Muscle of arm (tissue), 1 donor: ENCODE measurements at regions not wholly inside any gene's neighbourhood (a gene's known extent, or its start where the extent isn't known, plus 50 kb on each side); places are given as distances from the start of the nearest gene placed in this dataset.
"Not testable (repeated sequence)": the region's sequence is repeated elsewhere in the genome, so short reads cannot be mapped to it uniquely, and the experiment has no call there.

ENCODE experiments used
- DNase-seq: peaks from one replicate; pipeline ENCODE4 v3.0.0-alpha.2; 2013

DNA sequence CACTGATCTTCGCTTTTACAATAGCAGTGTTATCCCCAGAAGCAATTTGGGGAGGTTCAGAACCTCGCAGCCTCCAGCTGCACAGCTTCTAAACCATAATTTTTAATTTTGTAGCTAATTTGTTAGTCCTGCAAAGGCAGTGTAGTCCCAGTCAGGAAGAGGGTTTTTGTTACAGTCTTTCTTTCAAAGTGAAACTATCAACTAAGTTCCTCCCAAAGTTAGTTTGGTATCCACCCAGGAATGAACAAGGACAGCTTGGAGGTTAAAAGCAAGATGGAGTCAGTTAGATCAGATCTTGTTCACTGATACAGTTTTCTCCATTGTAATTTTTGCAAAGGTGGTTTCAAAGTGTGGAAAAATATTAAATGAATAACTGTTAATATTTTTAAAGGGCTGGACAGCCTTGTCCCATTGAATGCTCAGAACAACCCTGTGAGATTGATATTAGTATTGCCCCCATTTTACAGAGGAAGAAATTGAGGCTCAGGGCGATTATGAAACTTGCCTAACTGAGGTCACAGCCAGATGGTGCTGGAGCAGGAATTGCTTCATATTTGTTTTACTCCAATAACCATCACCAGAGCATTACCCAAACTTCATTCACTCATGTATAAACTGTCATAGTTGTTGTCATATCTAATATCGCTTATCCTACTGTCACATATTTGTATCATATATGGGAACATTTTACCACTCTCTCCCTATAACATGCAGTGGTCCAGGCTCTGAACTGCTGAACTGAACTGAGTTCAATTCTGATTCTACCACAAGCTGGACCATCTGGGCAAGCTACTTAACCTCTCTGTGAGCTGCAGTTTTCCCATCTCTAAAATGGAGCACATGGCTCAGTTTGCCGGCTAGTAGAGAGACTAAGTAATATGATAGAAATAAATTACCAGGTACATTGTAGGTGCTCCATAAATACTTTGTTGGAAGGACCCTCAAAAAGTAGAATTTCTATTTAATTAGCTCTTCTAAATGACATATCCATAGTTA, 213.8 kb downstream of the BCAS1 start:
- no peak for DNase-seq

DNA sequence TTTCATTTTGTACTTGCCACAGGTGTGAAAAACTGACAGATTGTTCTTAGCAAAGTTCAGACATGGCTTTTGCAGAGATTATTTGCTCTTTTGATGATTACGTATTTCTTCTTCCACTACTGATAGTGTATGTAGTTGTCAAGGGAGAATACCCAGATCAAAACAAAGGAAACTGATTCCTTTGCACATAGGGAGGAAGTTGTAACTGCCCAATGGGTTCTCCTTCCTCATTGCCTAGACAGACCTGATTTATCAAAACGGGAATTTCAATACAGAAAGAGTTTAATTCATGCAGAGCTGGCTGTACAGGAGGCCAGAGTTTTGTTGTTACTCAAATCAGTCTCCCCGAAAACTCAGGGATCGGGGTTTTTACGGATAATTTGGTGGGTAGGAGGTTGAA, 214.7 kb downstream of the BCAS1 start:
- DNase-seq = no peak

DNA sequence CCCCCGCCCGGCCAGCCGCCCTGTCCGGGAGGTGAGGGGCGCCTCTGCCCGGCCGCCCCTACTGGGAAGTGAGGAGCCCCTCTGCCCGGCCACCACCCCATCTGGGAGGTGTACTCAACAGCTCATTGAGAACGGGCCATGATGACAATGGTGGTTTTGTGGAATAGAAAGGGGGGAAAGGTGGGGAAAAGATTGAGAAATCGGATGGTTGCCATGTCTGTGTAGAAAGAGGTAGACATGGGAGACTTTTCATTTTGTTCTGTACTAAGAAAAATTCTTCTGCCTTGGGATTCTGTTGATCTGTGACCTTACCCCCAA, 215.8 kb downstream of the BCAS1 start:
- DNase-seq = not testable (repeated sequence)

DNA sequence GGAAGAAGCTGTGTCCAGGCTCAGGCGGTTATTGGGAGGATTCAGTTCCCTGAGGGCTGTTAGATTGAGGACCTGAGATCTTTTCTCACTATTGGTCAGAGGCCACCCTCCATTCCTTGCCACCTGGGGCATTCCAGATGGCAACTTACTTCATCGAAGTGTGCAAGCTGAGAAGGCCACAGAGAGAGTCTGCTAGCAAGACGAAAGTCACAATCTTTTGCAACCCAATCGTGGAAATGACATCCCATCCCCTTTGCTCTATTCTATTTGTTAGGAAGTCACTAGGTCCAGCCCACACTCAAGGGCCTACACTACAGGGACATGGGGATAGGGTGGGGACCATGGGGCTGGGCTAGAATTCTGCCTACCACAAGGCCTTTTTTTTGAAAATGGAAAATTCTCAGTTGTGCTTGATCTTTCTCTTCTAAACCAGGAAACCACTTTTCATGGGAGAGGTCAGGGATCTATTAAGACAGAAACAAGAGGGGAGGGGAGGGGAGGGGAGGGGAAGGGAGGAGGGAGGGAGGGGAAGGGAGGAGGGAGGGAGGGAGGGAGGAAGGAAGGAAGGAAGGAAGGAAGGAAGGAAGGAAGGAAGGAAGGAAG, 217.2 kb downstream of the BCAS1 start:
- no peak for DNase-seq

DNA sequence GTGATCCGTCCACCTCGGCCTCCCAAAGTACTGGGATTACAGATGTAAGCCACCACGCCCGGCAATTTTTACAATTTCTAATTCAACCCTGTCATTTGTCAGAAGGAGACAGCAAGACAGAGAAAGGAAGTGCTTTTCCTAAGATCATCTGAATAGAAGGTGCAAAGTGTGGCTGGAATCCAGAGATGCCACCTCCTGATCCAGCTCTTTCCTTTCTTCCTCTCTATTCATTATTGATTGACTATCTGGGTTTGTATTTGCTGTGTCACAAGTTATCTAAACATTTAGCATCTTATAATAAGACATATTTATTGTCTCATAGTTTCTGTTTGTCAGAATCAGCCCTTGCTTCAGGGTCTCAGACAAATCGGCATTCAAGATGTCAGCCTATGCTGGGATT, 217.7 kb downstream of the BCAS1 start:
- no peak for DNase-seq

DNA sequence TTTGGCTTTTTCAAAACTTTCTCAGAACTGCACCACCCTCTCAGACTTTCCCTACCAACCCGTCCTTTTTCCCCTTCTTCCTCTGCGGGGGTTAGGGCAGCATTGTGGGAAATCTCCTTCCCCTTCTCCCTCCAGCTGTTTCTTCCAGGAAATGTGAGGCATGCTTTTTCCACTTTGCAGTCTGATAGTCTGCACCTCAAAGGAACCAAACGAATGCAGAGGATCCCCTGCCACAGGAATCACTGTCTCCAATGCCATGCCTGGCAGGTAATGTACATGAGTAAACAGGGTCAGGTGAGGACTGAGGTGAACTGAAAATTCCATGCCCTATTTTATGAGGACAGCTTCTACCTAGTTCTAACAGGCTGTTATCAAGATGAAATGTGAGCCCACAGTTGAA, 218.4 kb downstream of the BCAS1 start:
- DNase-seq = no peak

DNA sequence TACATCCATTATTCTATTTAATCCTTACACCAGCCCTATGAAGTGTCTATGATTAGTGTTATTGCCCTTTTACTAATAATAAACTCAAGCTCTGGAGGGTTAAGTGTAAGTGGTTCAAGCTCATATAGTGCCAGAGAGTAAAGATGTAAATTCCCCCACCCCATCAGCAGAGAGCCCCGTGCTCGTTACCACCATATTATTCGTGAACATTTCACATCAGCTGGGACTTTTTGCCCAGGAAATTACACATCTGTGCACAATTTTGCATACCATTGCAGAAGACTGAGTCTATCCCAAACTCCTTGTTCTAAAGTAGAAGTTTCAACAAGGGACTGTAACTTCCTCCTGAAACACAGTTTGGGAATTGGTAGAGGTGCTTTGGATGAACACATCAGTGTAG, 220.1 kb downstream of the BCAS1 start:
- no peak for DNase-seq

DNA sequence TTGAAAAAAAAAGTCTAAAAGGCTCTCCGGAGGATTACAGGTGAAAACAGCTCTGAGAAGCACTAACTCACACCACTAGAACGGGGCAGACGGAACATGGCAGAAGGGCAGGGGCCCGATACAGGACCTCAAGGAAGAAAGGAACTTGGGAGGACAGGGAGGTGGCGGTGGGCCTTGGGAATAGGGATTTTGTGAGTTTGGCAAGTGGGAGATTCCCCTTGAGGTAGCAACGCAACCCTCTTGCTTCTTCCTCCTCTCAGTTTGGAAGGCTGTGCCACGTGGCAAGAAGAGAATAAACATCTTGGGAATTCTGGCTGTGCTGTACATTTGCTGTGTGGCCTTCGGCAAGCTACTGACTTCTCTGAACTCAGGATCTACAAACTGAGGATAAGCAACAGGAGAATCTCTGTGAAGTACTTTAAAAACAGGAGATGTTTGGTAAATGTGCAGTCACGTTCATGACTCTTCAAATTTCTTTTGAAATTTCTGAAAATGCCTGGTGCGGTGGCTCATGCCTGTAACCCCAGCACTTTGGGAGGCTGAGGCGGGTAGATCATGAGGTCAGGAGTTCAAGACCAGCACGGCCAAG, 220.8 kb downstream of the BCAS1 start:
- DNase-seq = no peak

DNA sequence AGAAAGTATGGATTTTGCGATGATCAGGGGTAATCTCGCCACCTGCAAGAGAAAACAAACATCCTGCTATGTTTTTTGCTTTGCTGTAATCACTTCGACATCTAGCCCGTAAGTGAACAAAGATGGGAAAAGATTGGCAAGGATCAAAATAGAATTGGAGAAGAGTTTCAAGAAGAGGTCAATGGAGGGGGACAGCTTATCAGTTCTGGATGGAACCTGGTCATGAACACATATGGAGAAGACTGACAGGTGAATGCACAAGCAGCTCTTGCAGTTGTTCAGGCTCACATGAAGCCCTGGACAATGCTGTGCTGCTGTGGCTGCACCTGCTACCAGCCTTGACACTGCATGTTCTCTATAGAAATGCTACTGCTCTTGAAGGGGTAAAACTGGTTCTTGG, 222.1 kb downstream of the BCAS1 start:
- DNase-seq = no peak

DNA sequence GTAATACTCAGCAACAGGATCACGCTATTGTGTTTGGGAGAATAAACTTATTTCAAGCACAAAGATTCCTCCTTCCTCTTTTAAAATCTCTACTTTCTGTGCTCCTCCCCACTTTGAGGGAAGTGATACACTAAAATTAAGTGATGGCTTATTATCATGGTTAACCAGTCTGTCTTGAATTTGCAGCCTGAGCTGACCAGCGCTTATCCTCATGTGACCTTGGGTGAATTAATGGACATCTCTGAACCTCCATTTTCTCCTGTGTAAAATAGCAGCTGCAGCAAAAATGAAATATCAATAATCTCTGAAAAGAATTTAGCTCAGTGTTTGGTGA, 222.6 kb downstream of the BCAS1 start:
- no peak for DNase-seq

DNA sequence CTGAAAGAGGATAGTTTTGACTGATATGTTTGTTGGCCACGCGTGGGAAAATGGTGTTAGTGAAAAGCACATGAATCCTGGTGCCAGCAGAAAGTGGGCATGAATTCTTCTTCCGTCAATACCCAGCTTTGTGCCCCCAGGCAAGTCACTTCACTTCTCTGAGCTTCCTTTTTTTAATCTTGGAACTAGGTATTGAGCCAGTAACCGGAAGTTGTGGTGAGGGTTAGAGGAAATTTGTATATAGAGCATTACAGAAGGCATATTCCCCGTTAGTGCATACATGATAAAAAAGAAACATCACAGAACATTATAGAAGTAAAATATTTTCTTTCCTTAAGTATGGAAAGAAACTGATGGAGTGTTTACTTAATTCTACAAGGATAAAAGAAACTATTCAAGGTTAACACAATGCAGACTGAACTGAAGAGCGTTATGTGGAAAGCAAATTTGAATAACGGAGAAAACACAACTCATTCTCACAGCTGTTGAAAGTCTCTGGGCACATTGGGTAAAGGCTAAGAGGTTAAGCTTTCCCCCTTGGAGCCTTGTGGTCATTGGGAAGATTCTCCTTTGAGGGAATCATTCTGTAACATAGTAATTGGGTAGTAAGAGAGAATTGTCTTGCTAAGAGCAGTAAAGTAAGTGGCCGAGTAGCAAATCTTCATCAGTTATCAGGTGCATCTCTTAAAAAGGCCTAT, 223.1 kb downstream of the BCAS1 start:
- DNase-seq = no peak

DNA sequence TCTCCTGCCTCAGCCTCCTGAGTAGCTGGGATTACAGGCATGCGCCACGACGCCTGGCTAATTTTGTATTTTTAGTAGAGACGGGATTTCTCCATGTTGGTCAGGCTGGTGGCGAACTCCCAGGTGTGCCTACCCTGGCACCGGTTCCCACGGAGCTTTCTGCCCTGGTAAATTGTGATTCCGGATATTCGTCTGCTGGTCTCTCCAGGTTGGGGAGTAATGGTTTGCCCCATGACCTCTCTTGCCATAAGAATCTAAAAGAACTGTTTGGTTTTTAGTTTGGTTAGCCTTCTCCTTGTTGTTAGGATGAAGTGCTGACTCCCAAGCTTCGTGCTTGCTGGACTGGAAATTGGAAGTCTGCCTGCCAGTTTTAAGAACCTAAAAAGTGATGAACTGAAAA, 223.8 kb downstream of the BCAS1 start:
- no peak for DNase-seq

DNA sequence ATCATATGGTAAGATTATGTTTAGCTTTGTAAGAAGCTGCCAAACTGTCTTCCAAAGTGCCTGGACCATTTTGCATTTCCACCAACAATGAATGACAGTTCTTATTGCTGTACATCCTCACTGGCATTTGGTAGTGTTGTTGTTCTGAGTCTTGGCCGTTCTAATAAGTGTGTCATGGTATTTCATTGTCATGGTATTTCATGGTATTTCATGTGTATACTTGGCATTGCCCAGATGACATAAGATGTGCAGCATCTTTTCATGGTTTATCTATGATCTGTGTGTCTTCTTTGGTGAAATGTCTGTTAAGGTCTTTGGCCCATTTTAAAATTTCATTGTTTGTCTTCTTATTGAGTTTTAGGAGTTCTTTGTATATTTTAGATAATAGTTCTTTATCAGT, 224.4 kb downstream of the BCAS1 start:
- no peak for DNase-seq

DNA sequence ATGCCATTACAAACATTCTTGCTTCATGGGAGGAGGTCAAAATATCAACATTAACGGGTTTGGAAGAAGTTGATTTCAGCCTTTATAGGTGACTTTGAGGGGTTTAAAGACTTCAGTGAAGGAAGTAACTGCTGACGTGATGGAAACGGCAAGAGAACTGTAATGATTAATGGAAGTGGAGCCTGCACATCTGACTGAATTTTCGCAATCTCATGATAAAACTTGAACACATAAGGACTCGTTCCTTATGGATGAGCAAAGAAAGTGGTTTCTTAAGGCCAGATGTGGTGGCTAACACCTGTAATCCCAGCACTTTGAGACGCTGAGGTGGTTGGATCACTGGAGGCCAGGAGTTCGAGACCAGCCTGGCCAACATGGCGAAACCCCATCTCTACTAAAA, 226.1 kb downstream of the BCAS1 start:
- no peak for DNase-seq

DNA sequence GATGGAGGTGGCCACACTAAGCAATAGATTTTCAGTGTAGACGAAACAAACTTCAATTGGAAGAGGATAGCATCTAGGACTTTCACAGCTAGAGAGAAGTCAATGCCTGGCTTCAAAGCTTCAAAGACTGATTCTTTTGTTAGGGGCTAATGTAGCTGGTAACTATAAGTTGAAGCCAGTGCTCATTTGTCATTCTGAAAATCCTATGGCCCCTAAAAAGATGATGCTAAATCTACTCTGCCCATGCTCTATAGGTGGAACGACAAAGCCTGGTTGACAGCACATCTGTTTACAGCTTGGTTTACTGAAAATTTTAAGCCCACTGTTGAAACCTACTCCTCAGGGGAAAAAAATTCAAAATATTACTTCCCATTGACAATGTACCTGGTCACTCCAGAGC, 226.7 kb downstream of the BCAS1 start:
- no peak for DNase-seq

DNA sequence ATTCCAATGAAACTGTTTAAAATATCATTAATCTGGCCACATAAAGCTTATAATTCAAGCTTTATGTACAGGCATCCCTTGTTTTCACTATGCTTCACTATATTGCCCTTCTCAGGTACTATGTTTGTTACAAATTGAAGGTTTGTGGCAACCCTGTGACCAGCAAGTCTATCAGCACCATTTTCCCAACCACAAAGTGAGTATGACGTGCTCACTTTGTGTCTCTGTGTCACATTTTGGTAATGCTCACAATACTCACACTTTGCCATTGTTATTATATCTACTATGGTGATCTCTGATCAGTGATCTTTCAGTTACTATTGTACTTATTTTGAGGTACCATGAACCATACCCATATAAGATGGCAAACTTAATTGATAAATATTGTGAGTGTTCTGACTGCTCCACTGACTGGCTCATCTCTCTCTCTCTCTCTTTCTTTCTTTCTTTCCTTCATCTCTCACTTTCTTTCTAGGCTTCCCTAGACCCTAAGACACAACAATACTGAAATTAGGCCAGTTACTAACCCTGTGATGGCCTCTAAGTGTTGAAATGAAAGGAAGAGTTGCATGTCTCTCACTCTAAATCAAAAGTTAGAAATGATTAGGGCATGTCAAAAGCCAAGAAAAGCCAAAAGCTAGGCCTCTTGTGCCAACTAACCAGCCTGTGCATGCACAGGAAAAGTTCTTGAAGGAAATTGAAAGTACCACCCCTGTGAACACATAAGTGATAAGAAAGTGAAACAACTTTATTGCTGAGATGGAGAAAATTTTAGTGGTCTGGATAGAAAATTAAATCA, 227.9 kb downstream of the BCAS1 start:
- DNase-seq = no peak

DNA sequence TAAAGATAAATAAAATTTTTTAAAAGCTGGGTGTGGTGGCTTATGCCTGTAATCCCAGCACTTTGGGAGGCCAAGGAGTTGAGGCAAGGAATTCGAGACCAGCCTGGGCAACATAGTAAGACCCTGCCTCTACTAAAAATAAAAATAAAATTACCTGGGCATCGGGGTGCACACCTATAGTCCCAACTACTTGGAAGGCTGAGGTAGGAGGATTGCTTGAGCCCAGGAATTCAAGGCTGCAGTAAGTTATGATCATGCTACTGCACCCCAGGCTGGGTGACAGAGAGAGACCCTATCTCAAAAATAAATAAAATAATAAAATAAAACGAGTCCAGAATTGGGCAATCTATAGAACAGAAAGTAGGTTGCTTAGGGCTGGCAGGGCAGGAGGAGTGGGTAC, 228.7 kb downstream of the BCAS1 start:
- no peak for DNase-seq

DNA sequence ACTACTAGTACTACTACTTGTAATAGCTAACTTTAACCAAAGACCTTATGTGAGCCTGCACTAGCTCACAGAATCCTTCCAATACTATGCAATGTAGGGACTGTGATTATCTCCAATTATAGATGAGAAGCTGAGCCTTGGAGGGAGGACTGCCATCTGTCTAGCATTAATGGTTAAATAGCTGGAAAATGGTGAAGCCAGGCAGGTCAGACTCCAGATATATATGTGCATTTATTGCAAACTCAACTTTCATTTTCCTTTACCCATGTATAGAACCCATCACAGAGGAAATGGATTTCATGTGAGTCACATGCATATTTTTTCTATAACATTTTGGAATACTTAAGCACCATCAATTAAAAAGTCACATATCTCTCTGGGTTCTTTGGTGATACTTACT, 229.9 kb downstream of the BCAS1 start:
- no peak for DNase-seq

DNA sequence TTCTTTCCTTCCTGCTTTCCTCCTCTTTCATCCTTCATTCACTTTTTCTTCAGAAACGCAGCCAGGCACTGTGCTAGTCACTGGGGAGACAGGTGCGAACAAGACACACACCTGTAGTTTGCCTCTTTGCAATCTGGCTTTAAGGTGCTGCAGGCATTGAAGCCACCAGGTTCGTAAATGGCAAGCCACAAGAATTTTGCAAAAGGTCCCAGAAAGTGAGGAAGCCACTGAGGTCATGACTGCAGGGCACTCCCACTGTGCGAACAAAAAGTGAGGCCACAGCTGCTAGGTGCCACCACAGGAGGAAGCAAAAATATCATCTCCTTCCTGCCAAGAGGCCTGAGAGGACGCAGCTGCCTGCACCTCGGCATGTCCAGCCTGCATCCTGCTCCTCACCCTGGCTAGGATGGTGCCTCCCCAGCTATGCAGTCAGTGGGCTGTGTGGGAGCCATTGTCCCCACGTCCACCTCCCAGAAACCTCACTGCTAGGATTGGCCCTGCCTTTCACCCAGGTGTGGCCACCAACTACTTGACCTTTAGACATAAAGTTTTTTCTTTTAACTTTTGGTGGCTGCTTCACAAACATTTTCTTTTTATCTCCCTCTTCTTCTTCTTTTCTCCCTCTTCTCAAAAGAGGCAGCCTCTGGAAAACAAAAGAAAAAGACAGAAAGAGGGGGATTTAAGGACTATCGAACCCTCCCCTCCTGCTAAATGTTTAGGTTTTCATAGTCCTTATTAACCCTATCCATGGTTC, 230.8 kb downstream of the BCAS1 start:
- DNase-seq = no peak

DNA sequence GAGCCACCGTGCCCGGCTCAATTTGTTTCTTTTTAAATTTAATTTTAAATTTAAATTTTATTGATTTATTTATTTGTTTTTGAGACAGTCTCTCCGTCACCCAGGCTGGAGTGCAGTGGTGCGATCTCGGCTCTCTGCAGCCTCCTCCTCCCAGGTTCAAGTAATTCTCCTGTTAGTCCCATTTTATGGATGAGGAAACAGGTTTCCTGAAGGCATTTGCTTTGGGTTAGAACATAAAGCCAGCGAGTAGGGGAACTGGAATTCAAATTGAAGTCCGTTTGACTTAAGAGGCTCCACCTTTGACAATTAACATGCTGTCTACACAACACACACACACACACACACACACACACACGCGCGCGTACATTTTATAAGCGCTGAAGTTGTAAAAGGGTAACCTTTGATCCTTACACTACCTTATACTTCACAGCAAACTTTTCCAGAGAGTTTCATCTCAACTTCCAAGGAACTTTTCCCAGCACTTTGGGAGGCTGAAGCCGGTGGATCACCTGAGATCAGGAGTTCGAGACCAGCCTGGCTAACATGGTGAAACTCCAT, 232.0 kb downstream of the BCAS1 start:
- DNase-seq = no peak
